ENCODE measurements at regions not wholly inside any gene's neighbourhood (a gene's known extent, or its start where the extent isn't known, plus 50 kb on each side); places are given as distances from the start of the nearest gene placed in this dataset.

GRCh38 chr6:49252901-49253300, 210.2 kb downstream of the MMUT start:
- 0 to 5% methylated on average over 1 of the region's 1 CpG for WGBS, 2 experiments (ENCODE audit: low coverage in 1 of 2, low lambda C conversion rate in 2 of 2, missing lambda C conversion rate in 2 of 2)
- no peak for DNase-seq
- no peaks in the 10 kb centered on the region for H3K27me3 ChIP-seq (replicated peaks; ENCODE audit: insufficient read depth)

DNA sequence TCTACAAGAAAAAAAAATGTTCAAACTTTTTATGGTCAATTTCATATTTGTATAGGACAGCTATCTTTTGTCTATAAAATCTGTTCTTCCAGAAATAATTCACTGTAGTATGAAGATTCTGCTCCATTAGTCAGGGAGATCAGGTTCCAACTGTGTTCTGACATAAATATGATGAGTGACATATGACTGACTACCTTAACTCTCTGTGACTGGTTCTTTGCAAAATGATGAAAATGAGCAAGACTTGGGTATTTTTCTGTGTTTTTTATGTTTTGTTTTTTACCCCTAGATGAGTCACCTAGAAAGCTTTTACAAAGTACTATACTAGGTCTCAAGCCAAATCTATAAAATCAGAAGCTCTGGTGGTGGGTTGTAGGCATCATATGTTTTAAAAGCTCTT, 229.6 kb downstream of the MMUT start:
- no peaks in the 10 kb centered on the region for H3K4me1 ChIP-seq (ENCODE audit: insufficient read depth)
- no peak for DNase-seq
- H3K27ac ChIP-seq, result no peak overlapping the region
- H3K79me2 ChIP-seq (ENCODE audit: insufficient read depth), result no peaks in the 10 kb centered on the region
- H3F3A ChIP-seq (ENCODE audit: insufficient read depth), result no peaks in the 10 kb centered on the region
- TF ChIP-seq EZH2phosphoT487 (IDR thresholded peaks at IDR 0.05; ENCODE audit: insufficient read depth, low read depth) (no peak), EZH2 (IDR thresholded peaks at IDR 0.05; ENCODE audit: insufficient read depth, poor library complexity, severe bottlenecking) (no peak)
- no peak overlapping the region for H3K4me2 ChIP-seq (ENCODE audit: unreplicated experiment)
- no peaks in the 10 kb centered on the region for H3K27me3 ChIP-seq (replicated peaks; ENCODE audit: insufficient read depth)
- H3K9me3 ChIP-seq (ENCODE audit: low read depth), result no peaks in the 10 kb centered on the region
- in situ Hi-C loops (cut with MboI), result no loop called here
- no peak overlapping the region for H3K9ac ChIP-seq
- H3K36me3 ChIP-seq (ENCODE audit: low read depth), result no peaks in the 10 kb centered on the region
- H2AFZ ChIP-seq, result no peak overlapping the region
- H4K20me1 ChIP-seq (ENCODE audit: insufficient read depth), result no peaks in the 10 kb centered on the region
- H3K4me3 ChIP-seq, result no peak overlapping the region
- no peaks in the 10 kb centered on the region for H3K9me2 ChIP-seq (ENCODE audit: insufficient read depth)

More at GRCh38 chr6:49252901-49253300, 210.2 kb downstream of the MMUT start:
- no peak overlapping the region for H2AFZ ChIP-seq
- H3K4me1 ChIP-seq (ENCODE audit: insufficient read depth), result no peaks in the 10 kb centered on the region
- H3K27ac ChIP-seq, result no peak overlapping the region
- H3K9me3 ChIP-seq (ENCODE audit: low read depth), result no peaks in the 10 kb centered on the region
- no peak overlapping the region for H3K4me3 ChIP-seq
- H3K9me2 ChIP-seq (ENCODE audit: insufficient read depth), result no peaks in the 10 kb centered on the region
- no peaks in the 10 kb centered on the region for H3K79me2 ChIP-seq (ENCODE audit: insufficient read depth)
- no peak overlapping the region for H3K9ac ChIP-seq
- in situ Hi-C loops (cut with MboI), result no loop called here
- no peaks in the 10 kb centered on the region for H3K36me3 ChIP-seq (ENCODE audit: low read depth)
- TF ChIP-seq EZH2phosphoT487 (IDR thresholded peaks at IDR 0.05; ENCODE audit: insufficient read depth, low read depth) (no peak), EZH2 (IDR thresholded peaks at IDR 0.05; ENCODE audit: insufficient read depth, poor library complexity, severe bottlenecking) (no peak)
- H3F3A ChIP-seq (ENCODE audit: insufficient read depth), result no peaks in the 10 kb centered on the region
- no peak overlapping the region for H3K4me2 ChIP-seq (ENCODE audit: unreplicated experiment)
- H4K20me1 ChIP-seq (ENCODE audit: insufficient read depth), result no peaks in the 10 kb centered on the region

- Histone ChIP-seq H3K36me3 (ENCODE audit: low read depth) (no peaks in the 10 kb centered on the region), H3F3A (ENCODE audit: insufficient read depth) (no peaks in the 10 kb centered on the region), H3K27ac (no peak overlapping the region), H3K4me1 (ENCODE audit: insufficient read depth) (no peaks in the 10 kb centered on the region), H2AFZ (no peak overlapping the region), H3K4me2 (ENCODE audit: unreplicated experiment) (no peak overlapping the region), H3K9me3 (ENCODE audit: low read depth) (no peaks in the 10 kb centered on the region), H3K9me2 (ENCODE audit: insufficient read depth) (no peaks in the 10 kb centered on the region), H3K4me3 (no peak overlapping the region), H3K27me3 (replicated peaks; ENCODE audit: insufficient read depth) (no peaks in the 10 kb centered on the region), H3K79me2 (ENCODE audit: insufficient read depth) (no peaks in the 10 kb centered on the region), H3K9ac (no peak overlapping the region), H4K20me1 (ENCODE audit: insufficient read depth) (no peaks in the 10 kb centered on the region)
- no peak for TF ChIP-seq EZH2 (IDR thresholded peaks at IDR 0.05; ENCODE audit: insufficient read depth, poor library complexity, severe bottlenecking)
- TF ChIP-seq EZH2phosphoT487 (IDR thresholded peaks at IDR 0.05; ENCODE audit: insufficient read depth, low read depth), result no peak
- DNase-seq, result no peak
- WGBS, 2 experiments (ENCODE audit: low coverage in 1 of 2, low lambda C conversion rate in 2 of 2, missing lambda C conversion rate in 2 of 2), result 10 to 14% methylated on average over 1 of the region's 1 CpG
- in situ Hi-C loops (cut with MboI), result no loop called here
These were observed 237.6 kb downstream of the MMUT start for GRCh38 chr6:49225471-49225870.

- H3F3A ChIP-seq (ENCODE audit: insufficient read depth), result no peaks in the 10 kb centered on the region
- DNase-seq, result no peak
- H3K9me2 ChIP-seq (ENCODE audit: insufficient read depth), result no peaks in the 10 kb centered on the region
- no peaks in the 10 kb centered on the region for H4K20me1 ChIP-seq (ENCODE audit: insufficient read depth)
- whole genome bisulfite sequencing, 2 experiments (ENCODE audit: low coverage in 1 of 2, low lambda C conversion rate in 2 of 2, missing lambda C conversion rate in 2 of 2), result 23 to 28% methylated on average over 1 of the region's 1 CpG
- H3K79me2 ChIP-seq (ENCODE audit: insufficient read depth), result no peaks in the 10 kb centered on the region
- no peak overlapping the region for H3K4me2 ChIP-seq (ENCODE audit: unreplicated experiment)
- peaks cover 8% of the 10 kb centered on the region for H3K9me3 ChIP-seq (ENCODE audit: low read depth)
- no peak overlapping the region for H3K27ac ChIP-seq
- no peak overlapping the region for H3K4me3 ChIP-seq
- H3K36me3 ChIP-seq (ENCODE audit: low read depth), result no peaks in the 10 kb centered on the region
- no peak overlapping the region for H2AFZ ChIP-seq
- TF ChIP-seq EZH2 (IDR thresholded peaks at IDR 0.05; ENCODE audit: insufficient read depth, poor library complexity, severe bottlenecking), result no peak
- TF ChIP-seq EZH2phosphoT487 (IDR thresholded peaks at IDR 0.05; ENCODE audit: insufficient read depth, low read depth), result no peak
- H3K9ac ChIP-seq, result no peak overlapping the region
- H3K27me3 ChIP-seq (replicated peaks; ENCODE audit: insufficient read depth), result no peaks in the 10 kb centered on the region
- no peaks in the 10 kb centered on the region for H3K4me1 ChIP-seq (ENCODE audit: insufficient read depth)
- in situ Hi-C loops (cut with MboI), result no loop called here
These were observed 242.8 kb downstream of the MMUT start for GRCh38 chr6:49220293-49220692.

DNA sequence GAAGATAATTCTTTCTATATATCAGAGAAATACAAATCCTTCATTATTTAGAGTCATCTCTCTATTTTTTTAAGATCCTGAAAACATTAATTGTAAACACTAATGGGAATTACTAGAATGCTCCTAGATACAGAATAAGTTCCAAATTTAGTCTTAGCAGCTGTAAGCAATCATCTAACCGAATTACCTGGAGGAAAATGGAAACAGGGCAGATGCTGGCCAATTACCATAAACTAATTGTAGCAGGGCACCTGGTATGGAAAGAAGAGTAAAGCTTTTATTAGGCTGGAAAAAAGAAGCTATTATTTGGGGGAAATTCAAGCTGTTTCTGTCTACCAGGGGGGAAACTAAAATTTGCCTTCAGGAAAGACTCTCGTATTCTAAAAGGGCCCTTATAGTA, 257.5 kb downstream of the MMUT start:
- TF ChIP-seq EZH2phosphoT487 (IDR thresholded peaks at IDR 0.05; ENCODE audit: insufficient read depth, low read depth) (no peak), EZH2 (IDR thresholded peaks at IDR 0.05; ENCODE audit: insufficient read depth, poor library complexity, severe bottlenecking) (no peak)
- H3K27ac ChIP-seq, result no peak overlapping the region

More for the DNA sequence above, 257.5 kb downstream of the MMUT start:
- WGBS, 2 experiments (ENCODE audit: low coverage in 1 of 2, low lambda C conversion rate in 2 of 2, missing lambda C conversion rate in 2 of 2), result 8 to 19% methylated on average over 2 of the region's 2 CpGs
- Histone ChIP-seq H3K9ac (no peak overlapping the region), H4K20me1 (ENCODE audit: insufficient read depth) (no peaks in the 10 kb centered on the region), H3F3A (ENCODE audit: insufficient read depth) (no peaks in the 10 kb centered on the region), H2AFZ (no peak overlapping the region), H3K4me2 (ENCODE audit: unreplicated experiment) (no peak overlapping the region), H3K27me3 (replicated peaks; ENCODE audit: insufficient read depth) (no peaks in the 10 kb centered on the region), H3K9me3 (ENCODE audit: low read depth) (no peaks in the 10 kb centered on the region), H3K79me2 (ENCODE audit: insufficient read depth) (no peaks in the 10 kb centered on the region), H3K36me3 (ENCODE audit: low read depth) (no peaks in the 10 kb centered on the region), H3K9me2 (ENCODE audit: insufficient read depth) (no peaks in the 10 kb centered on the region), H3K4me1 (ENCODE audit: insufficient read depth) (no peaks in the 10 kb centered on the region), H3K4me3 (no peak overlapping the region)
- DNase-seq, result no peak
- in situ Hi-C loops (cut with MboI), result no loop called here

All from GM23248 (cell line).